GM12892 (cell line): ENCODE measurements at regions not wholly inside any gene's neighbourhood (a gene's known extent, or its start where the extent isn't known, plus 50 kb on each side); places are given as distances from the start of the nearest gene placed in this dataset.

ENCODE experiments used
- POLR2A ChIP-seq: IDR thresholded peaks from 2 replicates; pipeline ENCODE4 v1.6.1; 2011; ENCODE audit warnings: low read depth, low read length, control low read depth
- POLR2AphosphoS5 ChIP-seq: IDR thresholded peaks from 2 replicates; pipeline ENCODE4 v1.6.1; 2011; ENCODE audit warnings: low read depth, low read length, control low read depth

GRCh38 chr2:129747500-129748125 lies 231.9 kb upstream of the RAB6C start:
- TF ChIP-seq POLR2A (no peak), POLR2AphosphoS5 (no peak)
